Activated CD4-positive, alpha-beta T cell treated with anti-CD3 and anti-CD28 coated beads, Interleukin-2, amount 10 ng/mL, durations not matched to agents 24 days and 14 days (primary cell): ENCODE measurements at regions not wholly inside any gene's neighbourhood (a gene's known extent, or its start where the extent isn't known, plus 50 kb on each side); places are given as distances from the start of the nearest gene placed in this dataset.

Experiments used
- DNase-seq: peaks from one replicate; pipeline ENCODE4 v3.0.0; 2022
- H3K27ac Mint-ChIP-seq: one replicate; pipeline ENCODE4 v1.8.0; 2022; ENCODE audit warnings: mild to moderate bottlenecking, mixed read lengths
- H3K27me3 Mint-ChIP-seq: one replicate; pipeline ENCODE4 v1.8.0; 2022; ENCODE audit warnings: mixed read lengths
- H3K36me3 Mint-ChIP-seq: one replicate; pipeline ENCODE4 v1.8.0; 2022; ENCODE audit warnings: low read depth, mild to moderate bottlenecking, mixed read lengths
- H3K4me1 Mint-ChIP-seq: one replicate; pipeline ENCODE4 v1.8.0; 2021; ENCODE audit warnings: mixed read lengths
- H3K4me3 Mint-ChIP-seq: one replicate; pipeline ENCODE4 v1.8.0; 2022; ENCODE audit warnings: mild to moderate bottlenecking, moderate library complexity, mixed read lengths
- H3K9me3 Mint-ChIP-seq: one replicate; pipeline ENCODE4 v1.8.0; 2021; ENCODE audit warnings: mixed read lengths
- intact Hi-C: fragments of 100-400 bp; cut with micrococcal nuclease; formaldehyde crosslinking; loops from one replicate; pipeline ENCODE4 v1.15.1; 2023

DNA sequence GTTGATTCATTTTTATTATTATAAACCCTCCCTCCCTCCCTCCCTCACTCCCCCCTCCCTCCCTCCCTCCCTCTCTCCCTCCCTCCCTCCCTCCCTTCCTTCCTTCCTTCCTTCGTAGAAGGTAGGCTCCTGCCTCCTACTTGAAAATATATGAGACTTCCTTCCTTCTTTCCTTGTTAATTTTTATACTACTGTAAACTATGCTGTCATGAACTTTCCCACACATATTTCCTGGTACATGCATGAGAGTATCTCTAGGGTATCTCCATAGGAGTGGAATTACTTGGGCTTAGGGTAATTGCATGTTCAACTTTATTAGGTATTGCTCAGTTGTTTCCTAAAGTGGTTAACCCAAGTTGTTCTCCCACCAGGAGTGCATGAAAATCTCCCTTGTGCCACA is 330.6 kb downstream of the KCNRG start:
- peaks cover 15% of the 10 kb centered on the region for H3K9me3 Mint-ChIP-seq
- no peak overlapping the region for H3K27ac Mint-ChIP-seq
- intact Hi-C loops: no loop called here
- peaks cover 3% of the 10 kb centered on the region for H3K4me1 Mint-ChIP-seq
- no peaks in the 10 kb centered on the region for H3K36me3 Mint-ChIP-seq
- no peak overlapping the region for H3K4me3 Mint-ChIP-seq
- no peak for DNase-seq
- H3K27me3 Mint-ChIP-seq: peaks cover 60% of the 10 kb centered on the region

DNA sequence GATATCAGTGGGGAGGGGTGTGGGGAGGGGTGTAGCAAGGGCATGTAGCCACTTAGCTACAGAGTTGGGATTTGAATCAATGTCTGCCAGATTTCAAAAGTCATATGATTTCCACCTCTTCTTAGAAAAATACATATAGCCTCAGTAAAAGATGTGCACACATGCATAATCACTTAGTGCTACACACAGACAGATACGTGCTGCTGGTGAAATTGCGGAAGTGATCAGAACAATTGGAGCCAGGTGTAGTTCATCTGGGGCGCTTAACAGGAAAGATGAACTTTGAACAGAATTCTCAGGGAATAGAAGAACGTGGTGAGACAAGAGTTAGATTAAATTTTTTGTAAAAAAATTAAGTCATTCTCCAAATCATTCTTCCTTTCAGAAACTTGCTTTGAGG is 333.1 kb downstream of the KCNRG start:
- H3K4me1 Mint-ChIP-seq: peaks cover 6% of the 10 kb centered on the region
- H3K27me3 Mint-ChIP-seq: peaks cover 54% of the 10 kb centered on the region
- peaks cover 19% of the 10 kb centered on the region for H3K9me3 Mint-ChIP-seq

DNA sequence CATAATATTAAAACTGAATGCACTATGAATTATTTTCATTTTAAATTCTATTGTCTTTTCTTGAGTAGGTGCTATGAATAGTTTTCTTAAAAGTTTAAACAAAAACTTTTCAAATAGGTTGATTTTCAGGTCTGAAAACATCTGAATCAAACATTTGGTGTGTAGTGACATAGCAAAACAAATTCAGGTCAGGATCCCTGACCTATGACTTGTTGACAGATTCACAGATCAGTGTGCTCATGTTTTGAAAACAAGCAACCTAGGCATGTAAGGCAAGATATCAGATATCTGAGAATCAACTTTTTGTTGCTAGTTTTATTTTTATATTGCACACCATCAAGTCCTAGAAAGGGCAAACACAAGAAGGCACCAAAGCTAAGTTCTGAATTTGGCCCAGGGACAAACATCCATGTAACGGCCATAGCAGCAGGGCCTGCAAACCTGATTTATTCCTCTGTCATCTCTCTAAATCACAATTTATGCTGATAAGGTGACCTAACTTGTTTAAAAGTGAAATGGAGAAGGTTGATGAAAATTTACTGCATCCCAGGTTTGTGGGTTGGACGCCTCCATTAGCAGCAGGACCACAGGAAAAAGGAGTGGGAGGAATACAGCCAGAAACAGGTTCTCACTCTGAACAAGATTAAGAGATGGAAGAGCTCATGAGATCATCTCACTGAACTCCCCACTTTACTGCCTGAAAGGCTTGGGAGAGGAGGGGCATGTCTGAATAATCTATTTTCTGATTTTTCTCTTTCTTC is 337.7 kb downstream of the KCNRG start:
- Mint-ChIP-seq H3K36me3 (peaks cover 2% of the 10 kb centered on the region), H3K9me3 (peaks cover 10% of the 10 kb centered on the region), H3K27ac (no peak overlapping the region), H3K27me3 (peaks cover 38% of the 10 kb centered on the region), H3K4me3 (no peak overlapping the region), H3K4me1 (peaks cover 14% of the 10 kb centered on the region)
- intact Hi-C loops: no loop called here
- no peak for DNase-seq

More for the DNA sequence above, 333.1 kb downstream of the KCNRG start:
- H3K27ac Mint-ChIP-seq: no peak overlapping the region
- no peak for DNase-seq
- intact Hi-C loops: no loop called here
- no peaks in the 10 kb centered on the region for H3K36me3 Mint-ChIP-seq
- no peak overlapping the region for H3K4me3 Mint-ChIP-seq

DNA sequence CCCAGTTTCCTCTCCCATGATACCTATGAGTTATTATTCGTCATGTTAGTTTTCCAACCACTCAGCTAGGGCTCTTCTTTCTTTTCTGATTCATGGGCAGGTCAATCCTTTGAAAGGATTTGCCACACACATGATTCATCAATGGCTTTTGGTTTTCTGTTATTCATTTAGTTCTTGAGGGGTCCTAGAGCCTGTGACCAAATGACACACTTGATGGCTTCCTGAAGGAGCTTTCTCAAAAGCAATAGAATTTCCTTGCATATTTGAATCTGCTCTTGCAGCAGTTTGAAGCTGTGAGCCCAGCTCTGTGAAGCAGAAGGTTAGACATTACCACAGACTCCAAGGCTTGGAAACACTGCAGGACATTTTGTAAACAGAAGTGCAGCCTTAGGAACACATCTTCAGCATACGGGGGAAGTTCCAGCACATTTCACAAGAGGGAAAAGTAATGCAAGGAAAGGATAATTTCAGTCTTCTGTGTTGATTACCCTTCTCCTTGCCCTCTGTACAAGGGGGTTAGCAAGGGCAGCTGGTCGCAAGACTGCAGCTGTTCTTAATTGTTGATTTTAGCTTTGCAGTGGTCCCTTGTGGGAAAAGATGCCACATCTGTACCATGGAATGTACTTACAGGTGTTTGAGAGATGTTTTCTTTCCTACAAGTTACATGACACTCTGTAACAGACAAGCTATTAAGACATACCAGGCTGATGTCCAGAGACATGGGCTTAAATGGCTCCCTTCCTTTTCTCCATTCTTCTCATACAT is 338.6 kb downstream of the KCNRG start:
- intact Hi-C loops: no loop called here
- no peak for DNase-seq
- peaks cover 18% of the 10 kb centered on the region for H3K4me1 Mint-ChIP-seq
- H3K27me3 Mint-ChIP-seq: peaks cover 35% of the 10 kb centered on the region
- peaks cover 2% of the 10 kb centered on the region for H3K36me3 Mint-ChIP-seq
- H3K9me3 Mint-ChIP-seq: peaks cover 8% of the 10 kb centered on the region
- H3K27ac Mint-ChIP-seq: no peak overlapping the region
- H3K4me3 Mint-ChIP-seq: no peak overlapping the region

DNA sequence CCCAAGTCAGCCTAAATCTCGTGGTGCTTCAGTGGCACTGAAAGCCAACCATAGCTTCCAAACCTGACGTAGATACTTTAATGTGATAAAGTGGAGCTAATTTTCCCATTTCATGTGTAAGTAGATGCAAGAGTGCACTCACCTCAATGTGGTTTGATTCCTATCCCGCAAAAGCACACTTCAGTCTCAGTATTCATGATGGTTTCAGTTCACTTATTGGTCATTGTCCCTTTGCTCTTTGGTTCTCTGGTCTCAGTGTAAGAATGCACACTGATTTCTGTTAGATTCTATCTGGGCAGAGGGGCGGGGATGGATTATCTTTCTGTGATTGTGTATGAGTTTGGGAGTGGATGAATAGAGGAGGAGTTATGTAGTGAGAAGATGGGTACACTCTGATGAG is 340.6 kb downstream of the KCNRG start:
- Mint-ChIP-seq H3K4me1 (peaks cover 28% of the 10 kb centered on the region), H3K9me3 (peaks cover 4% of the 10 kb centered on the region), H3K27me3 (peaks cover 29% of the 10 kb centered on the region), H3K4me3 (no peak overlapping the region), H3K36me3 (peaks cover 2% of the 10 kb centered on the region), H3K27ac (peak overlapping the region; percentile 16)
- no peak for DNase-seq
- intact Hi-C loops: no loop called here

DNA sequence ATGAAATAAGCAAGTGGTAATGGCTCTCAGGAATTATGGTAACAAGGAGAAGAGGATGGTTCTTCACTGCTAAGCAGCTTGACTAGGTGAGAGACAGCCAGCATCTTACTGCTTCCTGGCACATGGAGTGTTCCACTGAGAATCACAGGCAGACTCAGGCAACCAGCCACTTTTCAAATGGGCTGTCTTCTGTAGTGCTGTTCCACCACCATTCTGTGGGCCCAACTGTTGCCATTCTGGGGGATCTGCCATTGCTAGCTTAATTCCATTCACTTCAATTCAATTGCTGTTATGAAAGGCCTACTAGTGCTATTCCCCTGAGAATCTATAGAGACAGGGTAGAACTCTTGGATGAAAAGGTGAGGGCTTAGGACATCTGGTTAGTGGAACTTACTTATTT is 341.9 kb downstream of the KCNRG start:
- H3K27ac Mint-ChIP-seq: no peak overlapping the region
- intact Hi-C loops: no loop called here
- H3K4me1 Mint-ChIP-seq: peaks cover 39% of the 10 kb centered on the region
- no peaks in the 10 kb centered on the region for H3K9me3 Mint-ChIP-seq
- peaks cover 2% of the 10 kb centered on the region for H3K36me3 Mint-ChIP-seq
- no peak overlapping the region for H3K4me3 Mint-ChIP-seq
- DNase-seq: no peak
- H3K27me3 Mint-ChIP-seq: peaks cover 22% of the 10 kb centered on the region

DNA sequence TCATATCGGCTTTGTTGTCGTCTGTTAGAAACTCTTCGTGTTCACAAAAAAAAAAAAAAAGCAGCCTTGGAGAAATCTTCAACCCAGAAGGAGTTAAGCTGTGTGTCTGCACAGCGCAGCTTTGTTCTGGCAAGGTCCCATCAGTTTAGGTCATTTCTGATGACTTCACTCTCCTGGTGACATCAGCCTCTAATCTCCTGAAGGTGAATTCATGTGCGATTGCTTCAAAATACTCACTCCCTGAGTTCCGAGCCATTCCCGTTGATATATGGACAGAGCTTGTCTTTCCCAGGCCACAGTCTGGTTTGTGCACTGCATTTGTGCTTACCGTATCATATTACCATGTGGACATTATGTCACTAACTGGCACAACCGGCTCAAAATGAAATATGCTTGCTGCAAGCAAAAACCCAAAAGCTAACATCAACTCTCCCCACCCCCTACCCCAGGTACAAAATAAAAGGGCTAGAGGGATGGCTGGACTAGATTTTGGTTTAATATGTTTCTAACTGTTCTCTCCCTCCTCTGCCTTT is 342.4 kb downstream of the KCNRG start:
- Mint-ChIP-seq H3K27me3 (peaks cover 26% of the 10 kb centered on the region), H3K27ac (no peak overlapping the region), H3K4me1 (peaks cover 39% of the 10 kb centered on the region), H3K9me3 (no peaks in the 10 kb centered on the region), H3K4me3 (no peak overlapping the region), H3K36me3 (peaks cover 2% of the 10 kb centered on the region)
- intact Hi-C loops: no loop called here
- DNase-seq: no peak

DNA sequence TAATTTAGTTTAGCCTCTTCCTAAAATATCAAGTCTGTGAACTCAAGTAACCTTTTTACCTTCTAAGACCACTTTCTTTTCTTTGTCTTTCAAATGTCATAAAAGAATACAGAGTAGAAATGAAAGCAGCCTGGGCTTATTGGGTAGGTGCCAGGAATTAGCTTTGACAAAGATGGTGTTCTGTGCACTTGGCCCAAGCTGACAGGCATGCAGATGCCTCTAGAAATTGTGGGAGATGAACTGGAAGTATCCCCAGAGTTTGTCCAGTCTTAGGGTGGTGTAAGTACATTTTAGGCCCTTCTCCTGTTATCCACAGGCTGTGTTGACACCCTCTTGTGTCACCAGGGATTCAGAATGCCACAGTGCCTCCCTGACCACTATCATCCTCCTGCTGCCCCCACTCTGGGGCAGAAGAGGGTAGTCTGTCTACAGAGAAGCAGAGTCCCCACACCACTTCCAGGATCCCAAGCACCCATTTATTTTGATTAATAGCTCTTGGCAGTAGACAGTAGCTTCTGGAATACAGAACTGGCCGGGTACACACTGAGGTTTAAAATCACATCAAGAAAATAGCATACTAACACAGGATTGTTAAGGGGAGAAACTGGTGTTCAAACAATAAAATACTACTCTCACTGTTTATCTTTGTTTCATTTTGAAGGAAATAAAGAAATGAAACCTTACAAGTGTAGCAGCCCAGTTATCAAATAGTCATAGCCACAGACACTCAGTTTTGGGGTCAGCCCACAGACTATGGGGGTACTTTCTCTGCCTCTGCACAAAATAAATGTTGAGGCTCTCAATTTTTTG is 343.2 kb downstream of the KCNRG start:
- H3K36me3 Mint-ChIP-seq: peaks cover 2% of the 10 kb centered on the region
- H3K4me3 Mint-ChIP-seq: no peak overlapping the region
- peaks cover 22% of the 10 kb centered on the region for H3K27me3 Mint-ChIP-seq
- DNase-seq: no peak
- intact Hi-C loops: no loop called here
- no peaks in the 10 kb centered on the region for H3K9me3 Mint-ChIP-seq
- no peak overlapping the region for H3K27ac Mint-ChIP-seq
- H3K4me1 Mint-ChIP-seq: peaks cover 36% of the 10 kb centered on the region

DNA sequence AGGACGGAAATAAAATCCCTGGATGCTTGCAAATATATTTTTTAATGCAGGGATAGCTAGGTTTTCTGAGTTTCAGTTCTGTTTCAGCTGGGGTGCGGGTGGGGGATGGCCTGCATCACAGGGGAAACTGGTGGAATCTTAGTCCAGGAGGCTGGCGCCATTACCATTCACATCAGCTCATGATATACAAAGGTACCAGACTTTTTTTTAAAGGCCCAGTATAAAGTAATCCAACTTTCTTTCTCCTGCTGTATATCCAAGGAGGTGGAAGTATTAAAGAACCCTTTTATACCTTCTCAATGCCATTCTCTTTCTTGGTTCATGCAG is 343.8 kb downstream of the KCNRG start:
- Mint-ChIP-seq H3K36me3 (peaks cover 2% of the 10 kb centered on the region), H3K27me3 (peaks cover 20% of the 10 kb centered on the region), H3K4me1 (peaks cover 32% of the 10 kb centered on the region), H3K9me3 (no peaks in the 10 kb centered on the region), H3K4me3 (no peak overlapping the region), H3K27ac (no peak overlapping the region)
- DNase-seq: no peak
- intact Hi-C loops: no loop called here

DNA sequence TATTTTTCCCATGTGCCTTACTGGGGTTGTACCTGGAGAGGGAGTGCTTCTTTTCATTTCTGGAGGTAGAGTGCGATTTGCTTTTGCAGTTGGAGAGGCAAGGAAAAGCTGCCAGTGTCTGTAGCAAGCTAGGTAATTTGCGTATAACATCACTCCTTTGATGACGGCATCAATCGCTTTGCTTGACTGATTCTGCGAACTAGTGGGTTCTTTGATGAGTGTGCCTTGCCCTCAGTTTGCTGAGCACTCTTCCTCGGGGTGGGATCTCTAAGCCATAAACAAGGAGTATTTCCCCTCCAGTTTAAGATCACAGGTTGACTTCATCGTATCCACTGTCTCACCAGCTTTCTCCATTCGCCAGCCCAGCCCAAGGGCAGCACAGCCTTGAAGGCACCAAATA is 344.5 kb downstream of the KCNRG start:
- no peaks in the 10 kb centered on the region for H3K9me3 Mint-ChIP-seq
- DNase-seq: no peak
- peaks cover 26% of the 10 kb centered on the region for H3K27me3 Mint-ChIP-seq
- no peak overlapping the region for H3K4me3 Mint-ChIP-seq
- H3K36me3 Mint-ChIP-seq: peaks cover 2% of the 10 kb centered on the region
- H3K27ac Mint-ChIP-seq: no peak overlapping the region
- intact Hi-C loops: no loop called here
- peaks cover 33% of the 10 kb centered on the region for H3K4me1 Mint-ChIP-seq

DNA sequence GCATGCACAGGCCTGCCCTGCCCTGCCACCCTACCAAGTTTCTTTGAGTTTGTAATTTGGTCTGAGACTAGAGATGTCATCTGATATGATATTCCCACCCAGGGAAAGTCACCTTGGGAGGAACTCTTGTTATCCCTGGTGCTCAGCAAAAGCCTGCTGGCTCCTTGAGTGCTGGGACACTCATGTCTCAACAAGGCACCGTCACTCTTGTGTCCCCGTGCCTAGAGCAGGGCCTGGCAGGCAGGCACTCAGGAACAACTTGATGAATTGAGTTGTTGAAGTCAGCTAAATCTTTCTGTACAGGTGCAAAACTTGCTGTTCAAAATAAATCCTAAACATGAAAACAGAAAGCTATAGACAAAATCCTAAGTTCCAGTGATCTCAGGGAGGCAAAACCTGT is 345.4 kb downstream of the KCNRG start:
- Mint-ChIP-seq H3K4me1 (peaks cover 40% of the 10 kb centered on the region), H3K36me3 (peaks cover 2% of the 10 kb centered on the region), H3K27me3 (peaks cover 27% of the 10 kb centered on the region), H3K9me3 (no peaks in the 10 kb centered on the region), H3K27ac (no peak overlapping the region), H3K4me3 (no peak overlapping the region)
- intact Hi-C loops: no loop called here
- DNase-seq: no peak

DNA sequence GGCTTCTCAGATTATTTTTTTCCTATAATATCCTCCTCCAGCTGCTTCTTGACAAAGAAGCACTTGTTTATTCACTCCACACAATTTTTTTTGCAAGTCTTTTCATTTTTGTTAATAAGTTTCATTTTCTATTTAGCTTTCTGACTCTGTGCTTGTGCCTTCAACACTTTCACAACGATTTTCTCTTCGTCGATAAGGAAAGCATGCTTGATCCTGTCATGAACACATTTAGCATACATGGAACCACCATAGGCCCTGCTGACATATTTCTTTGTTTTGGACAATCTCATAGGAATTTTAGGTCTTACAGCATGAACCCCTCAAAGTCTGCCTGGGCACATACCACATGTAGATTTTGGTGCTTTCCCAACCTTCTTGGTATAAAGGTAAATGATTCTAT is 346.0 kb downstream of the KCNRG start:
- H3K4me1 Mint-ChIP-seq: peaks cover 42% of the 10 kb centered on the region
- intact Hi-C loops: no loop called here
- peak overlapping the region; percentile 60 for H3K27ac Mint-ChIP-seq
- peak; percentile 65 for DNase-seq
- H3K36me3 Mint-ChIP-seq: no peaks in the 10 kb centered on the region
- H3K9me3 Mint-ChIP-seq: no peaks in the 10 kb centered on the region
- peaks cover 23% of the 10 kb centered on the region for H3K27me3 Mint-ChIP-seq
- peak overlapping the region; percentile 57 for H3K4me3 Mint-ChIP-seq

DNA sequence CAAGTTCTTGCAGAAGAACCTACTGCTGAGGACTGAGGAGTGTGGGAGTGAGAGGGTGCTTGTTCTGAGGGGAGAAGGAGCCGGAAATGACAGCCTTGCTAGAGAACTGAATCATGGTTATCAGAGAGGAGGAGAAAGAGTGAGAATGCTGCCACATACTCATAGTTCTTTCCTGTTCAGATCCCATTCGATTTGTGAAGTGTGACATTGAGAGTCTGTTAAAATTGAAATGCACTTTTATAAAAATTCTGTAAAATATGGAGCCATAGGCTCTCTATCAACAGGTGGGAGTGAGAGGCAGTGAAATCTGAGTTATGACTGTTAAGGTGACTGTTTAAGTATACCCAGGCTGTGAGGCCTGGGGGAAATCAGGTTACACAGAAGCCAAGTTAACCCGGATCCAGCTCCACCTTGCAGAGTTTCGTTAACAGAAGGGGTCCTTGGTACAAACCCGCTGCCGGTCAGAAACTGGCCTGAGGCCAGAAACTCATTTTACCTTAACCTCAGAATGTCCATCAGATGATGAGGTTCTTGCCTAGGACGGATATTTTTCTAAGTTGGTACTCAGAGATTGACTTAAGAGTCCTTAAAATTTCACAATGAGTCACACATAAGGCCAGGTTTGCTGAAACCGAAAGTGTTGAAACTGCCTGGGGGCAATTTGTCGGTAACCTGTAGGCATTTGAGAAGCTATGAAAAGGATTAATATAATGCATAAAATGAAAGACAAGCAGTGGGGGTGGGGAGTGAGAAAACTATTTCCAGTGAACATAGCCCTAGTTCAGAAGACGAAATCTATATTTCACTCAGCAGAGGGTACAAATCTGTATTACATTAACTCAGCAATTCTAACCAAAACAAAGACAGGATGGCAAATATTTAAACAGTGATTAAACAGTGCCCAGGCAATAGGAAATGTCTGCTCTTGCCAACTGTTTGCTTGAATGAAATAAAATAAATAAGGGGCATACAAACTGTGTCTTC is 350.5 kb downstream of the KCNRG start:
- H3K4me1 Mint-ChIP-seq: peaks cover 43% of the 10 kb centered on the region
- peaks cover 39% of the 10 kb centered on the region for H3K27me3 Mint-ChIP-seq
- intact Hi-C loops: loop anchor here (1.0 to 5.0 kb wide), 12 partner anchors 63 to 868 kb away; partner anchors contain the start of genes PHF11 and TRIM13
- no peaks in the 10 kb centered on the region for H3K36me3 Mint-ChIP-seq
- DNase-seq: peak; percentile 86
- peaks cover 10% of the 10 kb centered on the region for H3K9me3 Mint-ChIP-seq
- peak overlapping the region; percentile 84 for H3K27ac Mint-ChIP-seq
- peak overlapping the region; percentile 68 for H3K4me3 Mint-ChIP-seq
